Osteoblast (primary cell): ENCODE measurements at regions not wholly inside any gene's neighbourhood (a gene's known extent, or its start where the extent isn't known, plus 50 kb on each side); places are given as distances from the start of the nearest gene placed in this dataset.

Experiments used
- DNase-seq: peaks from one replicate; pipeline ENCODE4 v3.0.0; 2011; ENCODE audit warnings: low spot score, mixed read lengths; ENCODE audit not compliant: insufficient read length; ENCODE audit errors: missing footprints
- H2AFZ ChIP-seq: 2 replicates; pipeline ENCODE4 v1.6.0; 2011; ENCODE audit warnings: mild to moderate bottlenecking, low read length
- H3K27ac ChIP-seq: 2 replicates; pipeline ENCODE4 v1.5.1; 2011; ENCODE audit warnings: mild to moderate bottlenecking, low read depth, low read length, moderate library complexity
- H3K27me3 ChIP-seq: 2 replicates; pipeline ENCODE4 v1.6.0; 2012; ENCODE audit warnings: mild to moderate bottlenecking, control low read depth, inconsistent platforms, low read length, moderate library complexity; ENCODE audit not compliant: insufficient read depth
- H3K36me3 ChIP-seq: 2 replicates; pipeline ENCODE4 v1.5.1; 2011; ENCODE audit warnings: mild to moderate bottlenecking, low read length, control low read depth, moderate library complexity; ENCODE audit not compliant: insufficient read depth
- H3K4me1 ChIP-seq: 2 replicates; pipeline ENCODE4 v1.5.1; 2011; ENCODE audit warnings: mild to moderate bottlenecking, low read length, control low read depth, moderate library complexity; ENCODE audit not compliant: insufficient read depth
- H3K4me2 ChIP-seq: 2 replicates; pipeline ENCODE4 v1.6.0; 2011; ENCODE audit warnings: mild to moderate bottlenecking, low read length; ENCODE audit not compliant: insufficient read depth
- H3K4me3 ChIP-seq: fragments of 200-600 bp; sonication (generic); 3 replicates; pipeline ENCODE4 v1.5.1; 2012; ENCODE audit warnings: mild to moderate bottlenecking, low read length, inconsistent platforms; ENCODE audit not compliant: insufficient read depth
- H3K79me2 ChIP-seq: 2 replicates; pipeline ENCODE4 v1.6.0; 2012; ENCODE audit warnings: mild to moderate bottlenecking, low read length, control low read depth, inconsistent platforms; ENCODE audit not compliant: insufficient read depth
- H3K9me3 ChIP-seq: 2 replicates; pipeline ENCODE4 v1.5.1; 2011; ENCODE audit warnings: low read depth, low read length, control low read depth
- H4K20me1 ChIP-seq: 2 replicates; pipeline ENCODE4 v1.6.0; 2012; ENCODE audit warnings: mild to moderate bottlenecking, low read length, control low read depth; ENCODE audit not compliant: insufficient read depth
- CTCF ChIP-seq: IDR thresholded peaks from 2 replicates; pipeline ENCODE4 v1.5.1; 2011; ENCODE audit warnings: mild to moderate bottlenecking, low read depth, low read length, moderate library complexity; ENCODE audit errors: extremely low read depth

- Histone ChIP-seq H3K9me3 (no peaks in the 10 kb centered on the region), H3K36me3 (no peaks in the 10 kb centered on the region), H4K20me1 (no peaks in the 10 kb centered on the region), H3K4me2 (no peak overlapping the region), H3K27ac (no peak overlapping the region), H2AFZ (no peak overlapping the region), H3K27me3 (no peaks in the 10 kb centered on the region), H3K4me1 (no peaks in the 10 kb centered on the region), H3K4me3 (no peak overlapping the region), H3K79me2 (no peaks in the 10 kb centered on the region)
- DNase-seq = no peak
- no peak for TF ChIP-seq CTCF
These were observed 171.6 kb downstream of the TRIM33 start for GRCh38 chr1:114339379-114339778.

- peaks cover 4% of the 10 kb centered on the region for H3K27me3 ChIP-seq
- no peaks in the 10 kb centered on the region for H3K4me1 ChIP-seq
- no peaks in the 10 kb centered on the region for H3K9me3 ChIP-seq
- no peaks in the 10 kb centered on the region for H3K36me3 ChIP-seq
- H3K4me2 ChIP-seq = no peak overlapping the region
- DNase-seq = no peak
- no peak for TF ChIP-seq CTCF
- no peaks in the 10 kb centered on the region for H3K79me2 ChIP-seq
- H4K20me1 ChIP-seq = no peaks in the 10 kb centered on the region
- no peak overlapping the region for H3K27ac ChIP-seq
- H3K4me3 ChIP-seq = no peak overlapping the region
- H2AFZ ChIP-seq = no peak overlapping the region
These were observed 172.7 kb downstream of the TRIM33 start for GRCh38 chr1:114338191-114338890.

- Histone ChIP-seq H3K27ac (no peak overlapping the region), H4K20me1 (no peaks in the 10 kb centered on the region), H2AFZ (no peak overlapping the region), H3K79me2 (no peaks in the 10 kb centered on the region), H3K4me3 (no peak overlapping the region), H3K4me2 (no peak overlapping the region), H3K4me1 (no peaks in the 10 kb centered on the region), H3K36me3 (no peaks in the 10 kb centered on the region), H3K9me3 (no peaks in the 10 kb centered on the region), H3K27me3 (peaks cover 4% of the 10 kb centered on the region)
- no peak for TF ChIP-seq CTCF
- DNase-seq = no peak
These were observed 173.6 kb downstream of the TRIM33 start for GRCh38 chr1:114337417-114337816.

GRCh38 chr1:114336360-114336759 is 174.6 kb downstream of the TRIM33 start:
- peaks cover 4% of the 10 kb centered on the region for H3K27me3 ChIP-seq
- H3K9me3 ChIP-seq = no peaks in the 10 kb centered on the region
- H3K4me1 ChIP-seq = no peaks in the 10 kb centered on the region
- H2AFZ ChIP-seq = no peak overlapping the region
- H4K20me1 ChIP-seq = no peaks in the 10 kb centered on the region
- no peak overlapping the region for H3K27ac ChIP-seq
- H3K36me3 ChIP-seq = no peaks in the 10 kb centered on the region
- DNase-seq = no peak
- no peak overlapping the region for H3K4me2 ChIP-seq
- TF ChIP-seq CTCF = no peak
- H3K79me2 ChIP-seq = no peaks in the 10 kb centered on the region
- H3K4me3 ChIP-seq = no peak overlapping the region
